T-helper 17 cell (primary cell): ENCODE measurements at regions not wholly inside any gene's neighbourhood (a gene's known extent, or its start where the extent isn't known, plus 50 kb on each side); places are given as distances from the start of the nearest gene placed in this dataset.
"Not testable (repeated sequence)": the region's sequence is repeated elsewhere in the genome, so short reads cannot be mapped to it uniquely, and the experiment has no call there.

Source experiments
- ATAC-seq: fragments of 150-1000 bp; cut with Tn5 transposase; 2 replicates; pipeline ENCODE4 v1.10.0; 2021; ENCODE audit warnings: mild to moderate bottlenecking, moderate library complexity
- DNase-seq, 3 donors: peaks; one replicate each; pipeline versions ENCODE4 v3.0.0 to v3.0.0-alpha.2; 2020 to 2021
- H3K9me3 ChIP-seq: one replicate; pipeline ENCODE4 v1.7.0; 2013; ENCODE audit warnings: low read length, mild to moderate bottlenecking; ENCODE audit not compliant: control insufficient read depth, poor library complexity, severe bottlenecking
- H3K27ac Mint-ChIP-seq: one replicate; pipeline ENCODE4 v1.8.0; 2022; ENCODE audit warnings: mild to moderate bottlenecking, moderate library complexity, mixed read lengths
- H3K27me3 Mint-ChIP-seq: one replicate; pipeline ENCODE4 v1.8.0; 2022; ENCODE audit warnings: mixed read lengths
- H3K36me3 Mint-ChIP-seq: one replicate; pipeline ENCODE4 v1.8.0; 2022; ENCODE audit warnings: low read depth, mixed read lengths
- H3K4me1 Mint-ChIP-seq: one replicate; pipeline ENCODE4 v1.8.0; 2022; ENCODE audit warnings: mild to moderate bottlenecking, mixed read lengths
- H3K4me3 Mint-ChIP-seq: one replicate; pipeline ENCODE4 v1.8.0; 2022; ENCODE audit warnings: mild to moderate bottlenecking, moderate library complexity, mixed read lengths

- H3K36me3 Mint-ChIP-seq, ATAC-seq, H3K27me3 Mint-ChIP-seq, DNase-seq, H3K9me3 ChIP-seq, H3K4me3 Mint-ChIP-seq, H3K4me1 Mint-ChIP-seq, H3K27ac Mint-ChIP-seq: not testable (repeated sequence)
Observed at GRCh38 chr7:109467729-109468128, 898.1 kb downstream of the DNAJB9 start.

DNA sequence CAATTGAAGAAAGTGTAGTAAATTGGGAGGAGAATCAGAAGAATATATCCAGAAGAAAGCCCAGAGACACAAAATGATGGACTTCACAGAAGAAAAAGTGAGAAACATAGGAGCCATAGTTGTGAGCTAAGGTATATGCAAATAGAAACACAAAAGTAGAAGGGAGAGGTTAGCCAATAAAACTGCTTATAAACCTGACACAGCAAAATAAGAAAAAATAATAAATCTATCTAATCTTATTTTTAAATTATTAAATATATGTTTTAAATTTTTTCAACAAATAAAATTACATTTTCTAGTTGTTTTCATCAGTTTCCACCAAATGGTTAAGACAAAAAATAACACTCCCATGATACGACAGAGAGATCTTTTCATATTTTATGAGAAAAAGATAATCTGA lies 903.5 kb downstream of the DNAJB9 start:
- ATAC-seq: no peak
- H3K9me3 ChIP-seq: no peaks in the 10 kb centered on the region
- no peak for DNase-seq
- Mint-ChIP-seq H3K27ac (no peak overlapping the region), H3K27me3 (no peaks in the 10 kb centered on the region), H3K36me3 (no peaks in the 10 kb centered on the region), H3K4me1 (no peaks in the 10 kb centered on the region), H3K4me3 (no peak overlapping the region)

- no peaks in the 10 kb centered on the region for H3K9me3 ChIP-seq
- Mint-ChIP-seq H3K27me3 (no peaks in the 10 kb centered on the region), H3K36me3 (no peaks in the 10 kb centered on the region), H3K27ac (no peak overlapping the region), H3K4me3 (no peak overlapping the region), H3K4me1 (no peaks in the 10 kb centered on the region)
- DNase-seq (no peak), ATAC-seq (no peak)
Observed at GRCh38 chr7:109476409-109476808, 906.7 kb downstream of the DNAJB9 start.

GRCh38 chr7:109479388-109479787 lies 909.7 kb downstream of the DNAJB9 start:
- Mint-ChIP-seq H3K4me1 (no peaks in the 10 kb centered on the region), H3K4me3 (no peak overlapping the region), H3K36me3 (no peaks in the 10 kb centered on the region), H3K27me3 (no peaks in the 10 kb centered on the region), H3K27ac (no peak overlapping the region)
- H3K9me3 ChIP-seq: no peaks in the 10 kb centered on the region
- DNase-seq (no peak), ATAC-seq (no peak)

DNA sequence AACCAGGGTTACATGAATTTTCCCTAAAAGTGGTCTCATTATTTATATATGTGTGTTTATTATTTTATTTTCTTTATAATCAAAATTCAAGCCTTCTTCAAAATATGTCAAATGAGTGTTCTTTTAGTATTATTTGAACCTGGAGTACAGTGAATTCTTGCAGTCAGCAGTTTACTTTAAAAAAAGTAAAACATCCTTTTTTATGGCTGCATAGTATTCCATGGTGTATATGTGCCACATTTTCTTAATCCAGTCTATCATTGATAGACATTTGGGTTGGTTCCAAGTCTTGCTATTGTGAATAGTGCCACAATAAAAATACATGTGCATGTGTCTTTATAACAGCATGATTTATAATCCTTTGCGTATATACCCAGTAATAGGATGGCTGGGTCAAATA lies 920.9 kb downstream of the DNAJB9 start:
- H3K36me3 Mint-ChIP-seq, DNase-seq, H3K4me1 Mint-ChIP-seq, ATAC-seq, H3K9me3 ChIP-seq, H3K27me3 Mint-ChIP-seq, H3K4me3 Mint-ChIP-seq, H3K27ac Mint-ChIP-seq: not testable (repeated sequence)

DNA sequence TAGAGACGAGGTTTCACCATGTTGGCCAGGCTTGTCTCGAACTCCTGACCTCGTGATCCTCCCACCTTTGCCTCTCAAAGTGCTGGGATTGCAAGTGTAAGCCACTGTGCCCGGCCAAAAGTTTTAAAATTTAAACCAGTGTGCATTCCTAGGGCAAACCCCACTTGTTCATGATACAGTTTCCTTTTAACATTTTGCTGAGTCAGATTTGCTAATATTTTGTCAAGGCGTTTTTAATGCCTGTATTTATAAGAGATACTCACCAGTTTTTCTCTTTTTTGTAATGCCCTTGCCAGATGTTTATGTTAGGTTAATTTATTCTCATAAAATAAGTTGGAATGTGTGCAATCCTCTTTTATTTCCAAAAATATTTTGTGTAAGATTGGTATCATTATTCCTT lies 927.4 kb downstream of the DNAJB9 start:
- Mint-ChIP-seq H3K36me3 (no peaks in the 10 kb centered on the region), H3K27ac (no peak overlapping the region), H3K27me3 (no peaks in the 10 kb centered on the region), H3K4me3 (no peak overlapping the region), H3K4me1 (no peaks in the 10 kb centered on the region)
- H3K9me3 ChIP-seq: no peaks in the 10 kb centered on the region
- ATAC-seq (no peak), DNase-seq (no peak)

DNA sequence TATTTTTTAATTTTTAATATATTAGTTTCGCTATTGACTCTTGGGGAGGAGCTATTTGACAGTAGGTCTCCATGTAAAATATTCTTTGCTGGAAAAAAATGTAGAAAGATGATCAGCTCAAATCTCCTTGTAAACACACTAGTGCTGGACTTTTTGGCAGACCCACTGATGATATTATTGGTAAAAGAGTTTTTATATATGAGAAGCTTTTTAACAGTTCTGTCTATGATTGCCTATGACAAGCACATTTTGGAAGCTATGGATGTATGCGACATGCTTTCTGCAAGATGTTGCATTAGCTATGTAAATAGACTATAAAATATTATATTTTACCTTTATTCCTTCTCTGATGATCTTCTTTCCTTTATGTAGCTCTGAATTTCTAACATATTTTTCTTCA lies 928.5 kb downstream of the DNAJB9 start:
- H3K27ac Mint-ChIP-seq: no peak overlapping the region
- no peaks in the 10 kb centered on the region for H3K27me3 Mint-ChIP-seq
- ATAC-seq: no peak
- DNase-seq: no peak
- H3K36me3 Mint-ChIP-seq: no peaks in the 10 kb centered on the region
- H3K4me1 Mint-ChIP-seq: no peaks in the 10 kb centered on the region
- no peak overlapping the region for H3K4me3 Mint-ChIP-seq
- H3K9me3 ChIP-seq: no peaks in the 10 kb centered on the region

- H3K9me3 ChIP-seq: no peaks in the 10 kb centered on the region
- H3K4me1 Mint-ChIP-seq: no peaks in the 10 kb centered on the region
- no peak overlapping the region for H3K4me3 Mint-ChIP-seq
- ATAC-seq (no peak), DNase-seq (no peak)
- H3K27ac Mint-ChIP-seq: no peak overlapping the region
- H3K36me3 Mint-ChIP-seq: no peaks in the 10 kb centered on the region
- H3K27me3 Mint-ChIP-seq: no peaks in the 10 kb centered on the region
Observed at GRCh38 chr7:109503421-109503820, 933.7 kb downstream of the DNAJB9 start.

DNA sequence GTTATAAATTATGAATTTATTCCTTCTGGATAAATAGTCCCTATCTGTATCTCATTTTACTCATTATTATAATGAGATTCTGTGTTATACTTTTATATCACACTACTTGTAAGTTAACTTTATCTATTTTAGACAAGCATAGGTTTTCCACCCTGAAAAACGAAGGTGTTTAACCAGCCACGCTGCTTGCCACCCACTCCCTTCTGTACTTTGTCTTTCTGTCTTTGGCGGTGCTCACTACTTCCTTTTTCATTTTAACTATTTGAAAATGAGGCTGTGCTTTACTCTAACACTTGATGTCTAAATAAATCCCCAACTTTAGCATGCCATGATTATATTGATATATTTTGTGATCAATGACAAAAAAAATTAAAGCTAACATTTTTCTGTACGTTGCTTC lies 952.9 kb downstream of the DNAJB9 start:
- Mint-ChIP-seq H3K27ac (no peak overlapping the region), H3K4me1 (no peaks in the 10 kb centered on the region), H3K27me3 (no peaks in the 10 kb centered on the region), H3K4me3 (no peak overlapping the region), H3K36me3 (no peaks in the 10 kb centered on the region)
- H3K9me3 ChIP-seq: no peaks in the 10 kb centered on the region
- ATAC-seq (no peak), DNase-seq (no peak)

DNA sequence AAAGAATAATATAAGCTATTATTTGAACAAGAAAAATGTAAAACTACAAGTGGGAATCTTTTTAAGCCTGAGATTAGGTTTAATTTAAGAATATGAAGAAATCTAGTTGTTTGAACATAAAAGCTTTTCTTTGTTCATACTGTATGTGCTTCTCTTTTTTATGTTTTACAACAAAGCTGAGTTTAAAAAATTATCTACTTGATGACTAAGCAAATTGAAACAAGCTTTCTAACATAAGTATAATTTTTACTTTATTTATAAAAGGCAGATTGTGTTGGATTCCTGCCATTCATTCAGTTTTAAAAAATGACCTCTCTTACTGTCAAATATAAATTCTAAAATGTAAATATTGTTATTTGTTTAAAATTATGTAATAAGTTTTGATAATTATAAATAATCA lies 958.2 kb downstream of the DNAJB9 start:
- DNase-seq (no peak), ATAC-seq (no peak)
- no peaks in the 10 kb centered on the region for H3K9me3 ChIP-seq
- Mint-ChIP-seq H3K36me3 (no peaks in the 10 kb centered on the region), H3K27me3 (no peaks in the 10 kb centered on the region), H3K4me1 (no peaks in the 10 kb centered on the region), H3K4me3 (no peak overlapping the region), H3K27ac (no peak overlapping the region)

DNA sequence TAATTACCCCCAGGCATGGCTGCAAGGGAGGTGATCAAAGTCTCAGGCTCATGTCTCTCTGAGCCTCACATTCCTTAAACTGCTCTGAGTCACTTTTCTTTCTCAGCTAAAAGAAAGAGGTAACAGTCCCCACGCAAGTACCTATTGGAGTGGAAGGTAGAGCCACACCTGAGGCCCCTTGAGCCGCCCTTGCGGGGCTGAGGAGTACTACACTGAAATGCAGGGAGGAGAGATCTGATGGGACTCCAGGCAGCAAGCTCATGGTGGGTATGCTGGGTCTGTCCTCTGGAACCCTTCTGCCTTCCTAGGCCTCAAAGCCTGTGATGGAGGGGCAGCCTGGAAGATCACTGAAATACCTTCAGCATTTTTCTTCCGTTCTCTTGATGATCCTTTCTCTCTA lies 960.0 kb downstream of the DNAJB9 start:
- DNase-seq (no peak), ATAC-seq (no peak)
- no peaks in the 10 kb centered on the region for H3K27me3 Mint-ChIP-seq
- H3K9me3 ChIP-seq: no peaks in the 10 kb centered on the region
- H3K4me3 Mint-ChIP-seq: no peak overlapping the region
- H3K36me3 Mint-ChIP-seq: no peaks in the 10 kb centered on the region
- H3K4me1 Mint-ChIP-seq: no peaks in the 10 kb centered on the region
- H3K27ac Mint-ChIP-seq: no peak overlapping the region

DNA sequence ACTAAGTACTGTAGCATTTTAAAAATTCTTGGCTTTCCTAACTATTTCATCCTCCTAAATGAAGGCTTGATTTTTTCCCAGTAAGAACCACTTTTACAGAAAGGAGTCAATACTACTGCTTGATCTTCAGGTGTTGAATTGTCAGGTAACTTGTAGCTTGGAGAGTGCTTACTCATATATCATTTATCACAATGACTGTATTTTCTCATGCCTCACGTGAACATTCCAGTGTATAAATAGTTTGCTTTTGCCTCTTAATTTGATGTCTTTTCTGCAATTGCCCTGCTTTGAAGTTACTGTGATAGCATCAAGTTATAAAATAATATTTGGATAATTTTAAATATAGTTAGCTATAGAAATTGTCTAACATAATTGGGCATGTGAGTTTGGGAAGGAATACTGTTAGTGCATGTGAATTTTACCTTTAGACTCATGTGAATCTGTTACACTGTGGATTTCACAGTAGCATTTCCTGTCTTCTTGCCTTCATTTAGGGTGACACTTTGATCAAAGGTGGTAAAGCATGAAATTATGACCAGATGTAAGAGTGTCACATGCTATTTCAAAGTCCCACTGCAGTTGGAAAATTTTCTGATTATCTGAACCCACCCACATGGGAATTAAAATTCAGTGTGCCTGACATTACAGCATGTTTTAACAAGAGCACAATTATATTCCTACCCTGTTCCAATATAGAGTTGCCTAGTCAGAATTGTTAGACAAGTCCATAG lies 962.8 kb downstream of the DNAJB9 start:
- ATAC-seq (no peak), DNase-seq (no peak)
- no peaks in the 10 kb centered on the region for H3K36me3 Mint-ChIP-seq
- H3K27me3 Mint-ChIP-seq: no peaks in the 10 kb centered on the region
- no peak overlapping the region for H3K27ac Mint-ChIP-seq
- H3K4me1 Mint-ChIP-seq: no peaks in the 10 kb centered on the region
- H3K9me3 ChIP-seq: no peaks in the 10 kb centered on the region
- H3K4me3 Mint-ChIP-seq: no peak overlapping the region

- H3K9me3 ChIP-seq: no peaks in the 10 kb centered on the region
- ATAC-seq (no peak), DNase-seq (no peak)
- H3K27ac Mint-ChIP-seq: no peak overlapping the region
- no peaks in the 10 kb centered on the region for H3K36me3 Mint-ChIP-seq
- H3K27me3 Mint-ChIP-seq: no peaks in the 10 kb centered on the region
- no peak overlapping the region for H3K4me3 Mint-ChIP-seq
- H3K4me1 Mint-ChIP-seq: no peaks in the 10 kb centered on the region
Observed at GRCh38 chr7:109545686-109546085, 976.0 kb downstream of the DNAJB9 start.

GRCh38 chr7:109549471-109550193 lies 980.0 kb downstream of the DNAJB9 start:
- no peaks in the 10 kb centered on the region for H3K4me1 Mint-ChIP-seq
- no peak for ATAC-seq
- H3K27ac Mint-ChIP-seq: no peak overlapping the region
- no peaks in the 10 kb centered on the region for H3K27me3 Mint-ChIP-seq
- DNase-seq: no peak
- no peaks in the 10 kb centered on the region for H3K9me3 ChIP-seq
- H3K4me3 Mint-ChIP-seq: no peak overlapping the region
- no peaks in the 10 kb centered on the region for H3K36me3 Mint-ChIP-seq
